Activated T-cell treated with anti-CD3 and anti-CD28 coated beads, Interleukin-2, amount 50 U/mL, for 72 hours (primary cell): ENCODE measurements at regions not wholly inside any gene's neighbourhood (a gene's known extent, or its start where the extent isn't known, plus 50 kb on each side); places are given as distances from the start of the nearest gene placed in this dataset.

Experiments
- ATAC-seq, 2 donors: fragments of 150-1000 bp; cut with Tn5 transposase; replicated peaks in 1 of 2; 2 replicates each; pipeline ENCODE4 v1.10.0; 2021; ENCODE audit warnings: moderate library complexity in 2 of 2, mild to moderate bottlenecking in 1 of 2
- DNase-seq, 2 donors: peaks; one replicate each; pipeline ENCODE4 v3.0.0; 2021 to 2022; ENCODE audit warnings: mixed read lengths in 1 of 2
- H3K27ac Mint-ChIP-seq: one replicate; pipeline ENCODE4 v1.8.0; 2022; ENCODE audit warnings: mild to moderate bottlenecking, moderate library complexity, mixed read lengths
- H3K27me3 Mint-ChIP-seq: one replicate; pipeline ENCODE4 v1.8.0; 2022; ENCODE audit warnings: low read depth, mixed read lengths
- H3K36me3 Mint-ChIP-seq, 2 donors: one replicate each; pipeline ENCODE4 v1.8.0; 2022; ENCODE audit warnings: mixed read lengths in 2 of 2, mild to moderate bottlenecking in 1 of 2; ENCODE audit not compliant: insufficient read depth in 2 of 2
- H3K4me1 Mint-ChIP-seq: one replicate; pipeline ENCODE4 v1.8.0; 2022; ENCODE audit warnings: low read depth, mixed read lengths
- H3K4me3 Mint-ChIP-seq, 2 donors: one replicate each; pipeline ENCODE4 v1.8.0; 2022; ENCODE audit warnings: mild to moderate bottlenecking in 2 of 2, mixed read lengths in 2 of 2, moderate library complexity in 2 of 2
- H3K9me3 Mint-ChIP-seq, 2 donors: one replicate each; pipeline ENCODE4 v1.8.0; 2022; ENCODE audit warnings: mixed read lengths in 2 of 2

GRCh38 chr13:112183532-112184090, 116.7 kb downstream of the SOX1 start:
- peaks cover 0 to 1% of the 10 kb centered on the region in 2 donors for H3K9me3 Mint-ChIP-seq
- H3K27ac Mint-ChIP-seq: no peak overlapping the region

GRCh38 chr13:112184261-112184660, 117.3 kb downstream of the SOX1 start:
- ATAC-seq: no peak
- peaks cover 0 to 3% of the 10 kb centered on the region in 2 donors for H3K9me3 Mint-ChIP-seq
- H3K27me3 Mint-ChIP-seq: no peaks in the 10 kb centered on the region
- H3K4me1 Mint-ChIP-seq: no peaks in the 10 kb centered on the region
- no peak for DNase-seq
- H3K27ac Mint-ChIP-seq: no peak overlapping the region
- no peaks in the 10 kb centered on the region for H3K36me3 Mint-ChIP-seq
- H3K4me3 Mint-ChIP-seq: no peak overlapping the region

More at GRCh38 chr13:112183532-112184090, 116.7 kb downstream of the SOX1 start:
- DNase-seq (no peak), ATAC-seq (no peak)
- Mint-ChIP-seq H3K4me1 (no peaks in the 10 kb centered on the region), H3K4me3 (no peak overlapping the region), H3K27me3 (no peaks in the 10 kb centered on the region), H3K36me3 (no peaks in the 10 kb centered on the region)

- Mint-ChIP-seq H3K4me1 (no peaks in the 10 kb centered on the region), H3K27ac (no peak overlapping the region), H3K9me3 (peaks cover 0 to 3% of the 10 kb centered on the region in 2 donors), H3K4me3 (no peak overlapping the region), H3K27me3 (no peaks in the 10 kb centered on the region), H3K36me3 (no peaks in the 10 kb centered on the region)
- ATAC-seq: no peak
- no peak for DNase-seq
Measured at GRCh38 chr13:112184851-112185371, 118.0 kb downstream of the SOX1 start.

GRCh38 chr13:112185466-112185865, 118.5 kb downstream of the SOX1 start:
- H3K4me1 Mint-ChIP-seq: no peaks in the 10 kb centered on the region
- H3K27me3 Mint-ChIP-seq: no peaks in the 10 kb centered on the region
- no peak overlapping the region for H3K27ac Mint-ChIP-seq
- no peak overlapping the region for H3K4me3 Mint-ChIP-seq
- ATAC-seq (no peak), DNase-seq (no peak)
- peaks cover 0 to 3% of the 10 kb centered on the region in 2 donors for H3K9me3 Mint-ChIP-seq
- H3K36me3 Mint-ChIP-seq: no peaks in the 10 kb centered on the region

GRCh38 chr13:112186091-112186490, 119.1 kb downstream of the SOX1 start:
- no peak for ATAC-seq
- no peaks in the 10 kb centered on the region for H3K27me3 Mint-ChIP-seq
- no peak for DNase-seq
- H3K4me1 Mint-ChIP-seq: no peaks in the 10 kb centered on the region
- no peaks in the 10 kb centered on the region for H3K36me3 Mint-ChIP-seq
- H3K9me3 Mint-ChIP-seq: peaks cover 0 to 3% of the 10 kb centered on the region in 2 donors
- no peak overlapping the region for H3K4me3 Mint-ChIP-seq
- no peak overlapping the region for H3K27ac Mint-ChIP-seq

GRCh38 chr13:112187527-112188297, 120.8 kb downstream of the SOX1 start:
- Mint-ChIP-seq H3K27ac (no peak overlapping the region), H3K4me1 (no peaks in the 10 kb centered on the region), H3K9me3 (peaks cover 0 to 3% of the 10 kb centered on the region in 2 donors), H3K27me3 (no peaks in the 10 kb centered on the region), H3K4me3 (no peak overlapping the region), H3K36me3 (no peaks in the 10 kb centered on the region)
- no peak for DNase-seq
- no peak for ATAC-seq

- DNase-seq (no peak), ATAC-seq (no peak)
- H3K4me1 Mint-ChIP-seq: no peaks in the 10 kb centered on the region
- no peak overlapping the region for H3K4me3 Mint-ChIP-seq
- H3K9me3 Mint-ChIP-seq: peaks cover 2 to 7% of the 10 kb centered on the region in 2 donors
- H3K27me3 Mint-ChIP-seq: no peaks in the 10 kb centered on the region
- H3K36me3 Mint-ChIP-seq: no peaks in the 10 kb centered on the region
- H3K27ac Mint-ChIP-seq: no peak overlapping the region
Measured at GRCh38 chr13:112188298-112188610, 121.3 kb downstream of the SOX1 start.

- ATAC-seq: no peak
- H3K27me3 Mint-ChIP-seq: no peaks in the 10 kb centered on the region
Measured at GRCh38 chr13:112193463-112194166, 126.7 kb downstream of the SOX1 start.

GRCh38 chr13:112194167-112194530, 127.2 kb downstream of the SOX1 start:
- Mint-ChIP-seq H3K27me3 (no peaks in the 10 kb centered on the region), H3K4me1 (no peaks in the 10 kb centered on the region), H3K36me3 (no peaks in the 10 kb centered on the region), H3K27ac (no peak overlapping the region), H3K9me3 (peaks cover 2 to 4% of the 10 kb centered on the region in 2 donors), H3K4me3 (no peak overlapping the region)
- no peak for DNase-seq
- ATAC-seq: no peak

More at GRCh38 chr13:112193463-112194166, 126.7 kb downstream of the SOX1 start:
- no peak overlapping the region for H3K27ac Mint-ChIP-seq
- H3K36me3 Mint-ChIP-seq: no peaks in the 10 kb centered on the region
- H3K4me3 Mint-ChIP-seq: no peak overlapping the region
- no peak for DNase-seq
- no peaks in the 10 kb centered on the region for H3K4me1 Mint-ChIP-seq
- H3K9me3 Mint-ChIP-seq: peaks cover 2 to 6% of the 10 kb centered on the region in 2 donors

GRCh38 chr13:112194579-112194978, 127.6 kb downstream of the SOX1 start:
- DNase-seq (no peak), ATAC-seq (no peak)
- peaks cover 2 to 4% of the 10 kb centered on the region in 2 donors for H3K9me3 Mint-ChIP-seq
- no peak overlapping the region for H3K4me3 Mint-ChIP-seq
- H3K36me3 Mint-ChIP-seq: no peaks in the 10 kb centered on the region
- H3K4me1 Mint-ChIP-seq: no peaks in the 10 kb centered on the region
- no peak overlapping the region for H3K27ac Mint-ChIP-seq
- H3K27me3 Mint-ChIP-seq: no peaks in the 10 kb centered on the region

GRCh38 chr13:112198396-112199010, 131.6 kb downstream of the SOX1 start:
- Mint-ChIP-seq H3K27ac (no peak overlapping the region), H3K4me1 (no peaks in the 10 kb centered on the region), H3K27me3 (peaks cover under 1% of the 10 kb centered on the region), H3K9me3 (no peaks in the 10 kb centered on the region), H3K36me3 (no peaks in the 10 kb centered on the region), H3K4me3 (no peak overlapping the region)
- ATAC-seq (no peak), DNase-seq (no peak)

- Mint-ChIP-seq H3K36me3 (no peaks in the 10 kb centered on the region), H3K27me3 (peaks cover 17% of the 10 kb centered on the region), H3K4me1 (no peaks in the 10 kb centered on the region)
Measured at GRCh38 chr13:112200200-112200599, 133.3 kb downstream of the SOX1 start.

GRCh38 chr13:112202266-112202665, 135.3 kb downstream of the SOX1 start:
- peaks cover 32% of the 10 kb centered on the region for H3K27me3 Mint-ChIP-seq
- H3K36me3 Mint-ChIP-seq: no peaks in the 10 kb centered on the region
- no peaks in the 10 kb centered on the region for H3K4me1 Mint-ChIP-seq
- no peak for ATAC-seq
- no peaks in the 10 kb centered on the region for H3K9me3 Mint-ChIP-seq
- no peak for DNase-seq
- no peak overlapping the region for H3K4me3 Mint-ChIP-seq
- no peak overlapping the region for H3K27ac Mint-ChIP-seq

More at GRCh38 chr13:112200200-112200599, 133.3 kb downstream of the SOX1 start:
- Mint-ChIP-seq H3K27ac (no peak overlapping the region), H3K9me3 (no peaks in the 10 kb centered on the region), H3K4me3 (no peak overlapping the region)
- ATAC-seq (no peak), DNase-seq (no peak)
